Neural progenitor cell (in vitro differentiated cells): ENCODE measurements at regions not wholly inside any gene's neighbourhood (a gene's known extent, or its start where the extent isn't known, plus 50 kb on each side); places are given as distances from the start of the nearest gene placed in this dataset.

Experiments used
- DNase-seq: peaks from one replicate; pipeline ENCODE4 v3.0.0-alpha.2; 2016; ENCODE audit warnings: low spot score
- H2AFZ ChIP-seq: fragments of 200-600 bp; sonication (generic); replicated peaks from 2 replicates; pipeline ENCODE4 v1.6.1; 2016; ENCODE audit warnings: antibody characterized with exemption
- H3F3A ChIP-seq: fragments of 200-600 bp; sonication (generic); 2 replicates; pipeline ENCODE4 v1.6.1; 2016; ENCODE audit warnings: antibody characterized with exemption, low read depth
- H3K27ac ChIP-seq: fragments of 200-600 bp; sonication (generic); 2 replicates; pipeline ENCODE4 v1.5.1; 2016; ENCODE audit warnings: mild to moderate bottlenecking
- H3K27me3 ChIP-seq: fragments of 200-600 bp; sonication (generic); 2 replicates; pipeline ENCODE4 v1.6.1; 2016; ENCODE audit warnings: mild to moderate bottlenecking, moderate library complexity
- H3K36me3 ChIP-seq: fragments of 200-600 bp; sonication (generic); 2 replicates; pipeline ENCODE4 v1.5.1; 2016
- H3K4me1 ChIP-seq: fragments of 200-600 bp; sonication (generic); 2 replicates; pipeline ENCODE4 v1.6.1; 2016; ENCODE audit warnings: mixed run types
- H3K4me2 ChIP-seq: fragments of 200-600 bp; sonication (generic); 2 replicates; pipeline ENCODE4 v1.6.1; 2016
- H3K4me3 ChIP-seq: fragments of 200-600 bp; sonication (generic); 2 replicates; pipeline ENCODE4 v1.5.1; 2016
- H3K79me2 ChIP-seq: fragments of 200-600 bp; sonication (generic); 2 replicates; pipeline ENCODE4 v1.6.1; 2016; ENCODE audit warnings: low read depth
- H3K9ac ChIP-seq: fragments of 200-600 bp; sonication (generic); 2 replicates; pipeline ENCODE4 v1.6.1; 2016
- H3K9me3 ChIP-seq: fragments of 200-600 bp; sonication (generic); 2 replicates; pipeline ENCODE4 v1.5.1; 2016; ENCODE audit warnings: low read depth
- H4K20me1 ChIP-seq: fragments of 200-600 bp; sonication (generic); 2 replicates; pipeline ENCODE4 v1.6.1; 2016; ENCODE audit warnings: low read depth
- H3K27ac Mint-ChIP-seq: 3 replicates; pipeline ENCODE4 v1.8.0; 2021; ENCODE audit warnings: mixed read lengths
- H3K27me3 Mint-ChIP-seq: 2 replicates; pipeline ENCODE4 v1.8.0; 2022; ENCODE audit warnings: low read depth, mild to moderate bottlenecking, inconsistent platforms, moderate library complexity, mixed read lengths; ENCODE audit not compliant: insufficient read depth
- H3K36me3 Mint-ChIP-seq: 3 replicates; pipeline ENCODE4 v1.8.0; 2021; ENCODE audit warnings: mixed read lengths
- H3K4me1 Mint-ChIP-seq: 3 replicates; pipeline ENCODE4 v1.8.0; 2021; ENCODE audit warnings: mixed read lengths
- H3K4me3 Mint-ChIP-seq: 3 replicates; pipeline ENCODE4 v1.8.0; 2021; ENCODE audit warnings: mild to moderate bottlenecking, moderate library complexity, mixed read lengths
- H3K9me3 Mint-ChIP-seq: 3 replicates; pipeline ENCODE4 v1.8.0; 2020; ENCODE audit warnings: mixed read lengths
- CTCF ChIP-seq: fragments of 200-600 bp; sonication (generic); IDR thresholded peaks from 2 replicates; pipeline ENCODE4 v1.5.1; 2017; ENCODE audit warnings: antibody characterized with exemption, mild to moderate bottlenecking
- EZH2 ChIP-seq: fragments of 200-600 bp; sonication (generic); IDR thresholded peaks from 2 replicates; pipeline ENCODE4 v1.6.1; 2017; ENCODE audit warnings: antibody characterized with exemption, mild to moderate bottlenecking, moderate library complexity
- EZH2phosphoT487 ChIP-seq: fragments of 200-600 bp; sonication (generic); IDR thresholded peaks from 2 replicates; pipeline ENCODE4 v1.6.1; 2017; ENCODE audit warnings: antibody characterized with exemption

- H3K9me3 ChIP-seq: peaks cover 6% of the 10 kb centered on the region
- TF ChIP-seq CTCF (no peak), EZH2phosphoT487 (no peak), EZH2 (no peak)
- no peak overlapping the region for H3K27ac ChIP-seq
- peaks cover 3% of the 10 kb centered on the region for H3K27me3 Mint-ChIP-seq
- no peaks in the 10 kb centered on the region for H4K20me1 ChIP-seq
- peaks cover 3% of the 10 kb centered on the region for H3K36me3 Mint-ChIP-seq
- no peak overlapping the region for H2AFZ ChIP-seq
- no peak for DNase-seq
- no peak overlapping the region for H3K27ac Mint-ChIP-seq
- H3F3A ChIP-seq: no peaks in the 10 kb centered on the region
- H3K27me3 ChIP-seq: no peaks in the 10 kb centered on the region
- H3K9ac ChIP-seq: no peak overlapping the region
- H3K79me2 ChIP-seq: no peaks in the 10 kb centered on the region
- no peak overlapping the region for H3K4me3 Mint-ChIP-seq
- peaks cover 4% of the 10 kb centered on the region for H3K4me1 Mint-ChIP-seq
- no peak overlapping the region for H3K4me3 ChIP-seq
- H3K9me3 Mint-ChIP-seq: peaks cover 15% of the 10 kb centered on the region
- H3K4me1 ChIP-seq: no peaks in the 10 kb centered on the region
- no peak overlapping the region for H3K4me2 ChIP-seq
- no peaks in the 10 kb centered on the region for H3K36me3 ChIP-seq
These were observed 93.5 kb upstream of the ZNF521 start for GRCh38 chr18:25445430-25445829.

- Histone ChIP-seq H3K27me3 (no peaks in the 10 kb centered on the region), H3K36me3 (no peaks in the 10 kb centered on the region), H3K4me1 (no peaks in the 10 kb centered on the region), H3K4me2 (no peak overlapping the region), H3K27ac (no peak overlapping the region), H3F3A (no peaks in the 10 kb centered on the region), H3K79me2 (no peaks in the 10 kb centered on the region), H3K9me3 (peaks cover 6% of the 10 kb centered on the region), H3K4me3 (no peak overlapping the region), H3K9ac (no peak overlapping the region), H4K20me1 (no peaks in the 10 kb centered on the region), H2AFZ (no peak overlapping the region)
- H3K4me1 Mint-ChIP-seq: peaks cover 7% of the 10 kb centered on the region
- DNase-seq: no peak
- no peak overlapping the region for H3K4me3 Mint-ChIP-seq
- no peak for TF ChIP-seq EZH2phosphoT487
- no peak for TF ChIP-seq EZH2
- no peak for TF ChIP-seq CTCF
- H3K27ac Mint-ChIP-seq: no peak overlapping the region
- peaks cover 5% of the 10 kb centered on the region for H3K9me3 Mint-ChIP-seq
- H3K36me3 Mint-ChIP-seq: peaks cover 3% of the 10 kb centered on the region
- H3K27me3 Mint-ChIP-seq: peaks cover 3% of the 10 kb centered on the region
These were observed 91.8 kb upstream of the ZNF521 start for GRCh38 chr18:25443776-25444175.

- Histone ChIP-seq H3K27me3 (no peaks in the 10 kb centered on the region), H3K27ac (no peak overlapping the region), H3K9ac (no peak overlapping the region), H3F3A (no peaks in the 10 kb centered on the region), H3K9me3 (no peaks in the 10 kb centered on the region), H3K36me3 (no peaks in the 10 kb centered on the region), H3K4me3 (no peak overlapping the region), H4K20me1 (no peaks in the 10 kb centered on the region), H2AFZ (no peak overlapping the region), H3K79me2 (no peaks in the 10 kb centered on the region), H3K4me2 (no peak overlapping the region), H3K4me1 (no peaks in the 10 kb centered on the region)
- H3K9me3 Mint-ChIP-seq: no peaks in the 10 kb centered on the region
- H3K4me1 Mint-ChIP-seq: peaks cover 27% of the 10 kb centered on the region
- no peak overlapping the region for H3K4me3 Mint-ChIP-seq
- H3K27ac Mint-ChIP-seq: no peak overlapping the region
- DNase-seq: no peak
- TF ChIP-seq CTCF: no peak
- TF ChIP-seq EZH2phosphoT487: no peak
- TF ChIP-seq EZH2: no peak
- H3K27me3 Mint-ChIP-seq: no peaks in the 10 kb centered on the region
- no peaks in the 10 kb centered on the region for H3K36me3 Mint-ChIP-seq
These were observed 83.3 kb upstream of the ZNF521 start for GRCh38 chr18:25435149-25435782.
